Transverse colon (tissue), 4 donors: ENCODE measurements at regions not wholly inside any gene's neighbourhood (a gene's known extent, or its start where the extent isn't known, plus 50 kb on each side); places are given as distances from the start of the nearest gene placed in this dataset.

Experiments used
- CTCF ChIP-seq, 5 experiments: fragments of 200-600 bp in 3 of 5; fragments of 450-650 bp in 2 of 5; sonication (generic) in 3 of 5; IDR thresholded peaks; 1 replicate in 2 of 5; 2 replicates in 3 of 5; pipeline ENCODE4 v1.5.1; 2016 to 2017; ENCODE audit warnings: antibody characterized with exemption in 5 of 5, inconsistent platforms in 3 of 5, mild to moderate bottlenecking in 2 of 5, moderate library complexity in 1 of 5
- POLR2A ChIP-seq: fragments of 450-650 bp; IDR thresholded peaks from one replicate; pipeline ENCODE4 v1.6.1; 2016; ENCODE audit warnings: antibody characterized with exemption, mild to moderate bottlenecking, moderate library complexity
- POLR2AphosphoS5 ChIP-seq, 3 donors: sonication (generic); formaldehyde crosslinking; IDR thresholded peaks; one replicate each; pipeline ENCODE4 v1.6.1; 2016; ENCODE audit warnings: antibody characterized with exemption in 3 of 3

DNA sequence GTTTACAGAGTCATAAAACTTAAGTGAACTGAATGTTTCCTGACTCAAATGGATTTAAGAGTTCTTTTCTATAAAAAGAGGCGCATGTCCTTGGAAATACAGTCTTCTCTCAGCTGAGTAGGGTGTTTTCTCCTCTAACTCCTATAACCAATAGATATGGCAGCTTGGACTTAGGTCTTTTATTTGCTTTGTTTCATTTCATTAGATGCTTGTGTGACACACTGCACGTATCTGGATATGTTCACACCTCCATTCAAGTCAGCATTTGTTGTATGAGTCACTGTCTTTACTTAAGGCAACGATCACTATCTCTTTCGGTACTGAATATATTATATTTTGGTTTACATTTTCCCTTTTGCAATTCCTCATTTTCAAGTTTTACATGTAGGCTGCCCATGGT, 136.6 kb downstream of the ARSF start:
- TF ChIP-seq POLR2A (no peak), CTCF (IDR thresholded peaks at IDR 0.05) (no peak), POLR2AphosphoS5 (IDR thresholded peaks at IDR 0.05) (no peak)
